ENCODE measurements at regions not wholly inside any gene's neighbourhood (a gene's known extent, or its start where the extent isn't known, plus 50 kb on each side); places are given as distances from the start of the nearest gene placed in this dataset.

DNA sequence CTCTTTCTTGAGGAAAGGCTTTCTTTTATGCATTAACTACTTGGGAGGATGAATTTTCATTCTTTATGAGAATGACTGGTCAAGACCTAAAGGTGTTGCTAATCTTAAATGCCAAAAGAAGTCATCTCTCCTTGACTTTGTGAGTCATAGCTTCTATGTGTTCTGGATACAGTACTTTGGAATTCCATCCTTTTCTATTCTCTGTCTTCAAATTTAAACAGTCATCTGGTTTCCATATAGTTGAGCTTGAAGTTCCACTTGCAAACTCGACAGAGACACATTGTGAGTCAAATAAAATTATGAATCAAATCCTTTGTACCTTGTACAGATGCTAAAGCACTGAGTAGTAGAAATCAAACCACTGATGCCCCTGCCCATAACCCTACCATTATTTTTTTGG, 271.9 kb upstream of the PMFBP1 start:
- TF ChIP-seq EP300 (IDR thresholded peaks at IDR 0.05) (no peak), POLR2A (IDR thresholded peaks at IDR 0.05; ENCODE audit: low read depth) (no peak)
- TF ChIP-seq, protein P1, sequence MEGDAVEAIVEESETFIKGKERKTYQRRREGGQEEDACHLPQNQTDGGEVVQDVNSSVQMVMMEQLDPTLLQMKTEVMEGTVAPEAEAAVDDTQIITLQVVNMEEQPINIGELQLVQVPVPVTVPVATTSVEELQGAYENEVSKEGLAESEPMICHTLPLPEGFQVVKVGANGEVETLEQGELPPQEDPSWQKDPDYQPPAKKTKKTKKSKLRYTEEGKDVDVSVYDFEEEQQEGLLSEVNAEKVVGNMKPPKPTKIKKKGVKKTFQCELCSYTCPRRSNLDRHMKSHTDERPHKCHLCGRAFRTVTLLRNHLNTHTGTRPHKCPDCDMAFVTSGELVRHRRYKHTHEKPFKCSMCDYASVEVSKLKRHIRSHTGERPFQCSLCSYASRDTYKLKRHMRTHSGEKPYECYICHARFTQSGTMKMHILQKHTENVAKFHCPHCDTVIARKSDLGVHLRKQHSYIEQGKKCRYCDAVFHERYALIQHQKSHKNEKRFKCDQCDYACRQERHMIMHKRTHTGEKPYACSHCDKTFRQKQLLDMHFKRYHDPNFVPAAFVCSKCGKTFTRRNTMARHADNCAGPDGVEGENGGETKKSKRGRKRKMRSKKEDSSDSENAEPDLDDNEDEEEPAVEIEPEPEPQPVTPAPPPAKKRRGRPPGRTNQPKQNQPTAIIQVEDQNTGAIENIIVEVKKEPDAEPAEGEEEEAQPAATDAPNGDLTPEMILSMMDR (IDR thresholded peaks at IDR 0.05), result no peak

All from esophagus muscularis mucosa (tissue), 4 donors.